IMR-90 (cell line): ENCODE measurements at regions not wholly inside any gene's neighbourhood (a gene's known extent, or its start where the extent isn't known, plus 50 kb on each side); places are given as distances from the start of the nearest gene placed in this dataset.

Experiments
- ATAC-seq: fragments of 200-7000 bp; cut with Tn5 transposase; 2 replicates; pipeline ENCODE4 v1.9.1; 2020; ENCODE audit warnings: low read depth, mild to moderate bottlenecking, moderate library complexity
- BruUV-seq: library from RNA; stranded (reverse); fragments of 400-500 nt; replicated peaks from 2 replicates; lab custom pipeline; 2021; lab: Mats Ljungman, UMichigan
- CTCF ChIA-PET: fragments of 300-600 bp; formaldehyde crosslinking; extraction: SDS; loops from one replicate; lab custom pipeline; 2021; ENCODE audit warnings: antibody characterized with exemption; lab: Yijun Ruan, JAX
- POLR2A ChIA-PET: fragments of 300-600 bp; sonication (Branson Sonifier 250); formaldehyde crosslinking; loops from one replicate; lab custom pipeline; 2022; ENCODE audit warnings: antibody characterized with exemption; ENCODE audit not compliant: unreplicated experiment; lab: Charles Lee
- DNase-seq: peaks from one replicate; pipeline ENCODE4 v3.0.0; 2013
- H2AFZ ChIP-seq: replicated peaks from 2 replicates; pipeline ENCODE3; 2013; ENCODE audit warnings: low read length, mild to moderate bottlenecking; ENCODE audit not compliant: poor library complexity
- H2AK5ac ChIP-seq: 2 replicates; pipeline ENCODE4 v1.6.1; 2013; ENCODE audit warnings: low read depth, low read length, inconsistent platforms
- H2AK9ac ChIP-seq: replicated peaks from 2 replicates; pipeline ENCODE3; 2013; ENCODE audit warnings: mild to moderate bottlenecking, low read depth, low read length, moderate library complexity; ENCODE audit not compliant: poor library complexity
- H2BK120ac ChIP-seq: 2 replicates; pipeline ENCODE4 v1.6.1; 2013; ENCODE audit warnings: low read depth, low read length, inconsistent platforms
- H2BK15ac ChIP-seq: 3 replicates; pipeline ENCODE4 v1.6.1; 2013; ENCODE audit warnings: low read depth, low read length, inconsistent platforms
- H2BK20ac ChIP-seq: 2 replicates; pipeline ENCODE4 v1.6.1; 2013; ENCODE audit warnings: low read depth, mild to moderate bottlenecking, inconsistent platforms, low read length, moderate library complexity
- H2BK5ac ChIP-seq: 2 replicates; pipeline ENCODE4 v1.6.1; 2013; ENCODE audit warnings: mild to moderate bottlenecking, low read depth, low read length, inconsistent platforms; ENCODE audit not compliant: poor library complexity, severe bottlenecking
- H3K14ac ChIP-seq: replicated peaks from 2 replicates; pipeline ENCODE4 v1.6.1; 2013; ENCODE audit warnings: low read depth, low read length, inconsistent platforms
- H3K18ac ChIP-seq: 2 replicates; pipeline ENCODE4 v1.6.1; 2013; ENCODE audit warnings: low read depth, low read length, control low read depth
- H3K23ac ChIP-seq: 2 replicates; pipeline ENCODE4 v1.6.1; 2013; ENCODE audit warnings: low read depth, low read length, inconsistent platforms
- H3K27ac ChIP-seq: 2 replicates; pipeline ENCODE4 v1.5.1; 2013; ENCODE audit warnings: mild to moderate bottlenecking, control low read depth, low read length; ENCODE audit not compliant: insufficient read depth
- H3K27me3 ChIP-seq: 2 replicates; pipeline ENCODE4 v1.6.1; 2013; ENCODE audit warnings: low read length; ENCODE audit not compliant: control insufficient read depth, insufficient read depth
- H3K36me3 ChIP-seq: 2 replicates; pipeline ENCODE4 v1.6.1; 2013; ENCODE audit warnings: low read length, mixed read lengths; ENCODE audit not compliant: control insufficient read depth, insufficient read depth
- H3K4ac ChIP-seq: 2 replicates; pipeline ENCODE4 v1.6.1; 2013; ENCODE audit warnings: low read depth, low read length, inconsistent platforms
- H3K4me1 ChIP-seq: 2 replicates; pipeline ENCODE4 v1.6.1; 2013; ENCODE audit warnings: low read length, mixed read lengths; ENCODE audit not compliant: control insufficient read depth, insufficient read depth
- H3K4me2 ChIP-seq: 2 replicates; pipeline ENCODE4 v1.6.1; 2013; ENCODE audit warnings: low read depth, mild to moderate bottlenecking, control low read depth, low read length, moderate library complexity
- H3K4me3 ChIP-seq: 2 replicates; pipeline ENCODE4 v1.5.1; 2013; ENCODE audit warnings: low read depth, mild to moderate bottlenecking, control low read depth, low read length, moderate library complexity; ENCODE audit not compliant: insufficient read depth
- H3K56ac ChIP-seq: 2 replicates; pipeline ENCODE4 v1.6.1; 2013; ENCODE audit warnings: low read length, inconsistent platforms; ENCODE audit not compliant: insufficient read depth; ENCODE audit errors: extremely low read depth
- H3K79me1 ChIP-seq, 2 experiments: 2 replicates each; pipeline ENCODE4 v1.6.1; 2013; ENCODE audit warnings: low read length in 2 of 2, inconsistent platforms in 1 of 2, low read depth in 1 of 2
- H3K9ac ChIP-seq: 2 replicates; pipeline ENCODE4 v1.6.1; 2013; ENCODE audit warnings: low read depth, low read length, control low read depth
- H3K9me1 ChIP-seq: 2 replicates; pipeline ENCODE4 v1.6.1; 2013; ENCODE audit warnings: low read length, inconsistent platforms; ENCODE audit not compliant: insufficient read depth
- H3K9me3 ChIP-seq: 2 replicates; pipeline ENCODE4 v1.6.1; 2013; ENCODE audit warnings: low read length; ENCODE audit not compliant: control insufficient read depth, insufficient read depth
- H4K20me1 ChIP-seq: 2 replicates; pipeline ENCODE4 v1.6.1; 2013; ENCODE audit warnings: low read length, inconsistent platforms; ENCODE audit not compliant: insufficient read depth
- H4K5ac ChIP-seq: 2 replicates; pipeline ENCODE4 v1.6.1; 2013; ENCODE audit warnings: mild to moderate bottlenecking, low read depth, low read length, control low read depth
- H4K8ac ChIP-seq, 2 experiments: 2 replicates each; pipeline ENCODE4 v1.6.1; 2013; ENCODE audit warnings: low read depth in 2 of 2, low read length in 2 of 2, control low read depth in 1 of 2, inconsistent platforms in 1 of 2
- H4K91ac ChIP-seq: 2 replicates; pipeline ENCODE4 v1.6.1; 2013; ENCODE audit warnings: low read depth, low read length, inconsistent platforms; ENCODE audit not compliant: insufficient read depth
- BHLHE40 ChIP-seq: fragments of 150-350 bp; IDR thresholded peaks from 2 replicates; pipeline ENCODE4 v1.6.1; 2016; ENCODE audit warnings: mild to moderate bottlenecking, low read depth, low read length
- CEBPB ChIP-seq: IDR thresholded peaks from 2 replicates; pipeline ENCODE4 v1.6.1; 2012; ENCODE audit warnings: low read depth, low read length, improper control_type of control experiment
- CHD1 ChIP-seq: IDR thresholded peaks from 2 replicates; pipeline ENCODE4 v1.6.1; 2012; ENCODE audit warnings: low read depth, low read length, improper control_type of control experiment
- FOS ChIP-seq: fragments of 150-350 bp; IDR thresholded peaks from 2 replicates; pipeline ENCODE4 v1.6.1; 2016; ENCODE audit warnings: low read depth, low read length
- MAFK ChIP-seq: IDR thresholded peaks from 2 replicates; pipeline ENCODE4 v1.6.1; 2012; ENCODE audit warnings: low read depth, low read length, improper control_type of control experiment
- MAZ ChIP-seq: IDR thresholded peaks from 2 replicates; pipeline ENCODE4 v1.6.1; 2012; ENCODE audit warnings: low read depth, mild to moderate bottlenecking, low read length, improper control_type of control experiment, moderate library complexity, borderline replicate concordance
- MXI1 ChIP-seq: IDR thresholded peaks from 2 replicates; pipeline ENCODE4 v1.6.1; 2012; ENCODE audit warnings: low read depth, mild to moderate bottlenecking, low read length, moderate library complexity, borderline replicate concordance
- NFE2L2 ChIP-seq: fragments of 150-350 bp; IDR thresholded peaks from 2 replicates; pipeline ENCODE4 v1.6.1; 2016; ENCODE audit warnings: low read depth, mild to moderate bottlenecking, low read length
- POLR2A ChIP-seq: IDR thresholded peaks from 2 replicates; pipeline ENCODE4 v1.6.1; 2012; ENCODE audit warnings: mild to moderate bottlenecking, low read depth, low read length
- RAD21 ChIP-seq: IDR thresholded peaks from 2 replicates; pipeline ENCODE4 v1.6.1; 2012; ENCODE audit warnings: low read length, improper control_type of control experiment
- RCOR1 ChIP-seq: IDR thresholded peaks from 2 replicates; pipeline ENCODE4 v1.6.1; 2012; ENCODE audit warnings: mild to moderate bottlenecking, low read length, improper control_type of control experiment; ENCODE audit not compliant: insufficient replicate concordance
- RFX5 ChIP-seq: IDR thresholded peaks from 2 replicates; pipeline ENCODE4 v1.8.0; 2012; ENCODE audit warnings: low read depth, mild to moderate bottlenecking, low read length, moderate library complexity
- SMC3 ChIP-seq: fragments of 150-350 bp; IDR thresholded peaks from 2 replicates; pipeline ENCODE4 v1.6.1; 2016; ENCODE audit warnings: low read depth, mild to moderate bottlenecking, antibody characterized with exemption, low read length, moderate library complexity
- WGBS, 2 experiments: methylation state at CpG; one replicate each; pipeline versions ENCODE4 v1.1.5 to v1.1.7; 2013; ENCODE audit warnings: missing lambda C conversion rate in 2 of 2; ENCODE audit not compliant: insufficient read length in 1 of 2; ENCODE audit errors: extremely low coverage in 2 of 2; 5-methylcytosine and 5-hydroxymethylcytosine counted together
- dilution Hi-C: fragments of 300-500 bp; cut with HindIII; formaldehyde crosslinking; loops from one replicate; pipeline ENCODE4 v1.14.3; 2018; ENCODE audit warnings: low sequenced_read_pairs; ENCODE audit not compliant: unreplicated experiment
- in situ Hi-C: fragments of 300-500 bp; cut with MboI; formaldehyde crosslinking; loops from 3 replicates; pipeline ENCODE4 v1.14.3; 2019; ENCODE audit warnings: low sequenced_read_pairs, inconsistent platforms, mixed read lengths
- intact Hi-C: fragments of 100-400 bp; cut with micrococcal nuclease; formaldehyde crosslinking; loops from 2 replicates; pipeline ENCODE4 v1.10.0; 2022
- TF ChIP-seq, protein P1 (sequence below): fragments of 150-350 bp; IDR thresholded peaks from 2 replicates; pipeline ENCODE4 v1.6.1; 2016; ENCODE audit warnings: low read depth, mild to moderate bottlenecking, low read length, moderate library complexity, borderline replicate concordance
- TF ChIP-seq, protein P2 (sequence below): conservative IDR thresholded peaks from 2 replicates; pipeline ENCODE4 v1.5.1; 2012; ENCODE audit warnings: mild to moderate bottlenecking, low read depth, low read length, improper control_type of control experiment
- TF ChIP-seq, protein P3 (sequence below): fragments of 150-350 bp; IDR thresholded peaks from 2 replicates; pipeline ENCODE4 v1.6.1; 2017; ENCODE audit warnings: mild to moderate bottlenecking, antibody characterized with exemption, low read length, low read depth

DNA sequence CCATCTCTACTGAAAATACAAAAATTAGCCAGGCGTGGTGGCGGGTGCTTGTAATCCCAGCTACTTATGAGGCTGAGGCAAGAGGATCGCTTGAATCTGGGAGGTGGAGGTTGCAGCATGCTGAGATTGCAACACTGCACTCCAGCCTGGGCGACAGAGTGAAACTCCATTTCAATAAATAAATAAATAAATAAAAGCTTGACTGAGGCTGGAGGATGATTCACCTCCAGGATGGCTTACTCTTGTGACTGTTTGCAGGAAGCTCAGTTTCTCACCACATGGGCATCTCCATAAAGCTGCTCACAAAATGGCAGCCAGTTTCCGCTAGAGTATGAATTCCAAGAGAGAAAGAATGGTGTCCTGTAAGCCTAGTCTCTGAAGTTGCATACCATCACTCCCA, 191.7 kb upstream of the EDNRA start:
- Histone ChIP-seq H2AK5ac (no peak overlapping the region), H3K27ac (no peak overlapping the region), H2AFZ (no peak overlapping the region), H3K4me2 (no peak overlapping the region), H4K20me1 (no peaks in the 10 kb centered on the region), H3K79me1 (no peaks in the 10 kb centered on the region), H3K4me1 (0 out of 2 replicates have a peak, but pooled peaks cover 2% of the 10 kb centered on the region), H3K23ac (no peak overlapping the region), H4K91ac (no peak overlapping the region), H3K36me3 (no peaks in the 10 kb centered on the region), H2BK20ac (no peak overlapping the region), H4K5ac (no peak overlapping the region), H4K8ac (no peak overlapping the region), H3K14ac (no peak overlapping the region), H3K9me1 (no peaks in the 10 kb centered on the region), H2BK5ac (no peak overlapping the region), H3K4ac (no peak overlapping the region), H3K56ac (no peak overlapping the region), H2BK15ac (no peak overlapping the region), H3K9me3 (no peaks in the 10 kb centered on the region), H2BK120ac (no peak overlapping the region), H3K4me3 (no peak overlapping the region), H3K18ac (no peak overlapping the region), H3K27me3 (no peaks in the 10 kb centered on the region), H3K9ac (no peak overlapping the region), H2AK9ac (no peak overlapping the region)
- ATAC-seq: no peak
- no TSS peak for BruUV-seq
- DNase-seq: no peak
- dilution Hi-C loops: no loop called here
- intact Hi-C loops: no loop called here
- TF ChIP-seq MAZ: no peak
- TF ChIP-seq, protein P1, sequence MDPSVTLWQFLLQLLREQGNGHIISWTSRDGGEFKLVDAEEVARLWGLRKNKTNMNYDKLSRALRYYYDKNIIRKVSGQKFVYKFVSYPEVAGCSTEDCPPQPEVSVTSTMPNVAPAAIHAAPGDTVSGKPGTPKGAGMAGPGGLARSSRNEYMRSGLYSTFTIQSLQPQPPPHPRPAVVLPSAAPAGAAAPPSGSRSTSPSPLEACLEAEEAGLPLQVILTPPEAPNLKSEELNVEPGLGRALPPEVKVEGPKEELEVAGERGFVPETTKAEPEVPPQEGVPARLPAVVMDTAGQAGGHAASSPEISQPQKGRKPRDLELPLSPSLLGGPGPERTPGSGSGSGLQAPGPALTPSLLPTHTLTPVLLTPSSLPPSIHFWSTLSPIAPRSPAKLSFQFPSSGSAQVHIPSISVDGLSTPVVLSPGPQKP: no peak
- TF ChIP-seq FOS: no peak
- TF ChIP-seq CHD1: no peak
- TF ChIP-seq NFE2L2: no peak
- TF ChIP-seq, protein P2, sequence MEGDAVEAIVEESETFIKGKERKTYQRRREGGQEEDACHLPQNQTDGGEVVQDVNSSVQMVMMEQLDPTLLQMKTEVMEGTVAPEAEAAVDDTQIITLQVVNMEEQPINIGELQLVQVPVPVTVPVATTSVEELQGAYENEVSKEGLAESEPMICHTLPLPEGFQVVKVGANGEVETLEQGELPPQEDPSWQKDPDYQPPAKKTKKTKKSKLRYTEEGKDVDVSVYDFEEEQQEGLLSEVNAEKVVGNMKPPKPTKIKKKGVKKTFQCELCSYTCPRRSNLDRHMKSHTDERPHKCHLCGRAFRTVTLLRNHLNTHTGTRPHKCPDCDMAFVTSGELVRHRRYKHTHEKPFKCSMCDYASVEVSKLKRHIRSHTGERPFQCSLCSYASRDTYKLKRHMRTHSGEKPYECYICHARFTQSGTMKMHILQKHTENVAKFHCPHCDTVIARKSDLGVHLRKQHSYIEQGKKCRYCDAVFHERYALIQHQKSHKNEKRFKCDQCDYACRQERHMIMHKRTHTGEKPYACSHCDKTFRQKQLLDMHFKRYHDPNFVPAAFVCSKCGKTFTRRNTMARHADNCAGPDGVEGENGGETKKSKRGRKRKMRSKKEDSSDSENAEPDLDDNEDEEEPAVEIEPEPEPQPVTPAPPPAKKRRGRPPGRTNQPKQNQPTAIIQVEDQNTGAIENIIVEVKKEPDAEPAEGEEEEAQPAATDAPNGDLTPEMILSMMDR: no peak
- no peak for TF ChIP-seq CEBPB
- no peak for TF ChIP-seq RCOR1
- no peak for TF ChIP-seq POLR2A
- TF ChIP-seq, protein P3, sequence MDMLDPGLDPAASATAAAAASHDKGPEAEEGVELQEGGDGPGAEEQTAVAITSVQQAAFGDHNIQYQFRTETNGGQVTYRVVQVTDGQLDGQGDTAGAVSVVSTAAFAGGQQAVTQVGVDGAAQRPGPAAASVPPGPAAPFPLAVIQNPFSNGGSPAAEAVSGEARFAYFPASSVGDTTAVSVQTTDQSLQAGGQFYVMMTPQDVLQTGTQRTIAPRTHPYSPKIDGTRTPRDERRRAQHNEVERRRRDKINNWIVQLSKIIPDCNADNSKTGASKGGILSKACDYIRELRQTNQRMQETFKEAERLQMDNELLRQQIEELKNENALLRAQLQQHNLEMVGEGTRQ: no peak
- TF ChIP-seq SMC3: no peak
- TF ChIP-seq BHLHE40: no peak
- no peak for TF ChIP-seq MAFK
- TF ChIP-seq RAD21: no peak
- TF ChIP-seq MXI1: no peak
- no peak for TF ChIP-seq RFX5
- ChIA-PET CTCF (interaction anchor here (0.6 kb wide), 1 partner anchor 10 kb away, joined by 3 read pairs; no protein-coding TSS in a partner anchor), POLR2A (no interaction called here)
- in situ Hi-C loops: no loop called here
- no CpG with 5 or more reads among the region's 5 CpGs for WGBS, 2 experiments
